H1 (cell line): ENCODE measurements at regions not wholly inside any gene's neighbourhood (a gene's known extent, or its start where the extent isn't known, plus 50 kb on each side); places are given as distances from the start of the nearest gene placed in this dataset.

ENCODE experiments used
- E2F6 ChIP-seq: IDR thresholded peaks from 2 replicates; pipeline ENCODE4 v1.6.1; 2012; ENCODE audit warnings: inconsistent platforms
- MAFK ChIP-seq: IDR thresholded peaks from 2 replicates; pipeline ENCODE4 v1.6.1; 2012; ENCODE audit warnings: low read depth, mild to moderate bottlenecking, improper control_type of control experiment, low read length
- POU5F1 ChIP-seq: IDR thresholded peaks from 2 replicates; pipeline ENCODE4 v1.6.1; 2011; ENCODE audit warnings: low read depth, mild to moderate bottlenecking, low read length, moderate library complexity
- TBP ChIP-seq: IDR thresholded peaks from 2 replicates; pipeline ENCODE4 v1.6.1; 2011; ENCODE audit warnings: low read depth, low read length, improper control_type of control experiment
- USF2 ChIP-seq: IDR thresholded peaks from 2 replicates; pipeline ENCODE4 v1.6.1; 2011; ENCODE audit warnings: low read length, improper control_type of control experiment
- ZNF274 ChIP-seq: IDR thresholded peaks from 2 replicates; pipeline ENCODE4 v1.7.0; 2012; ENCODE audit warnings: low read length, borderline replicate concordance; ENCODE audit errors: extremely low read depth

DNA sequence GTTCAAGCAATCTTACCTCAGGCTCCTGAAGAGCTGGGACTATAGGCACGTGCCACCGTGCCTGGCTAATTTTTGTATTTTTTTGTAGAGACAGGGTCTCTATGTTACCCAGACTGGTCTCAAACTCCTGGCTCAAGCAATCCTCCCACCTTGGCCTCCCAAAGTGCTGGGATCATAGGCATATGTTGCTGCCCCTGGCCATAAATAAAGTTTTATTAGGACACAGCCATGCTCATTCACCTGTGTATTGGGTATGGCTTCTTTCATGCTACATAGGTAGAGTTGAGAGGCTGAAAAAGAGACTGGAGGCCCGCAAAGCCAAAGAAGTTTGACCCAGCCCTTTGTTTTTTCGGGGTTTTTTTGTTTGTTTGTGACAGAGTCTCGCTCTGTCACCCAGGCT, 61.7 kb upstream of the NCOR2 start (continued):
- TF ChIP-seq E2F6 (no peak), MAFK (no peak), USF2 (no peak), ZNF274 (no peak), TBP (no peak), POU5F1 (no peak)
- TF ChIP-seq, all 59 proteins: peak for 0
